ENCODE measurements at regions not wholly inside any gene's neighbourhood (a gene's known extent, or its start where the extent isn't known, plus 50 kb on each side); places are given as distances from the start of the nearest gene placed in this dataset.

GRCh38 chr2:129133692-129134641 is 815.3 kb upstream of the HS6ST1 start:
- no peak for DNase-seq

- no peak for DNase-seq
Measured at GRCh38 chr2:129135017-129135416, 816.3 kb upstream of the HS6ST1 start.

GRCh38 chr2:129139380-129139779 is 820.7 kb upstream of the HS6ST1 start:
- DNase-seq, result no peak

- no peak for DNase-seq
Measured at GRCh38 chr2:129142465-129142864, 823.8 kb upstream of the HS6ST1 start.

- DNase-seq, result no peak
Measured at GRCh38 chr2:129144082-129144791, 825.6 kb upstream of the HS6ST1 start.

- no peak for DNase-seq
Measured at GRCh38 chr2:129152514-129152913, 827.0 kb upstream of the RAB6C start.

- DNase-seq, result no peak
Measured at GRCh38 chr2:129160879-129161278, 818.6 kb upstream of the RAB6C start.

- no peak for DNase-seq
Measured at GRCh38 chr2:129164220-129164949, 815.1 kb upstream of the RAB6C start.

- no peak for DNase-seq
Measured at GRCh38 chr2:129165006-129165405, 814.5 kb upstream of the RAB6C start.

GRCh38 chr2:129167456-129167855 is 812.0 kb upstream of the RAB6C start:
- DNase-seq, result no peak

GRCh38 chr2:129170570-129170969 is 808.9 kb upstream of the RAB6C start:
- DNase-seq, result no peak

- DNase-seq, result no peak
Measured at GRCh38 chr2:129174143-129174542, 805.3 kb upstream of the RAB6C start.

- no peak for DNase-seq
Measured at GRCh38 chr2:129175051-129175450, 804.4 kb upstream of the RAB6C start.

- DNase-seq, result no peak
Measured at GRCh38 chr2:129176375-129176774, 803.1 kb upstream of the RAB6C start.

- DNase-seq, result no peak
Measured at GRCh38 chr2:129178356-129178755, 801.1 kb upstream of the RAB6C start.

GRCh38 chr2:129179199-129179598 is 800.3 kb upstream of the RAB6C start:
- DNase-seq, result no peak

- no peak for DNase-seq
Measured at GRCh38 chr2:129180124-129180716, 799.2 kb upstream of the RAB6C start.

- no peak for DNase-seq
Measured at GRCh38 chr2:129181433-129181832, 798.0 kb upstream of the RAB6C start.

- DNase-seq, result no peak
Measured at GRCh38 chr2:129181963-129182362, 797.5 kb upstream of the RAB6C start.

GRCh38 chr2:129187343-129187742 is 792.1 kb upstream of the RAB6C start:
- DNase-seq, result no peak

GRCh38 chr2:129188451-129188850 is 791.0 kb upstream of the RAB6C start:
- DNase-seq, result no peak

GRCh38 chr2:129189617-129190319 is 789.7 kb upstream of the RAB6C start:
- DNase-seq, result no peak
